ENCODE measurements at regions not wholly inside any gene's neighbourhood (a gene's known extent, or its start where the extent isn't known, plus 50 kb on each side); places are given as distances from the start of the nearest gene placed in this dataset.

DNA sequence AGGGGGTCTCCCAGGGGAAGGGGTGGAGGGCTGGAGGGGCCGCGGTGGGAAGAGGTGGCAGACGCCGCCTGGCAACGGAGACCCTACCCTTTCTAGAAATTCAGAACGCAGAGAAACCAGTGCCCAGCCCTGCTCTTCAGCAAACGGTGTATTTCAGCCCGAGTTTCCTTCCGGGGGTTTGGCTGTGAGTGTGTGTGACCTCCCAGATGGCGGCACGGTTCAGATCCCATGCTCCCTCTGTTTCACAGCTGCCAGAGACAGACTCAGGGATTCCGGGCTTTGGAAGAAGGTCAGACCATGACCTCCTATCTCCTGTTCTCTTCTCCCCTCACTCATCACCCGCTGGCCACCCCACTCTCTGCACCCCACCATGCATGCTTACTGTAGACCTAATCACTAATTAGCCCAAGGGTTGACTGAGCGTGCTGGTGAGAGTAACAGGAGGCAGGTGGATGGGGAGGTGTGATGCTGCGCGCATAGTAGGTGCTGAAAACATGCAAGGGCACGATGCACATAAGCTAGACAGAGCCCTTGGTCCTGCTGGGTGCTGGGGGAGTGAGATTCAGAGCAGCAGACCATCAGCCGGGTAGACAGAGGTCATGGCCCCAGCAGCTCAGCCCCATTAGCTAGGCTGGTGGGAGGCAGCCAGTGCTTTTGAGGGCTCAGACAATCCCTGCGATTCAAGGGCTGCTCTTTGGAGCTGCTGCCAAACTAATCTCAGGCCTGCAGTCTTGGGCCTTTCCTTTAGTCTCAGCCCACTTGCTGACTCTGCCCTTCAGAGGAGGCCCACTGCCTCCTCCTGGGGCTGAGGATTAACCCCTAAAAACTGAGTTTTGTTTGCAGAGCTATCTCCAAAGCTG is 256.5 kb upstream of the CADM1 start:
- TF ChIP-seq BACH2 (CRISPR knock-in tag; IDR thresholded peaks at IDR 0.05; ENCODE audit: borderline replicate concordance) (no peak), ZNF565 (CRISPR knock-in tag; conservative IDR thresholded peaks at IDR 0.05; ENCODE audit: low read depth) (no peak), RARB (CRISPR knock-in tag; IDR thresholded peaks at IDR 0.05) (no peak), PPARA (CRISPR knock-in tag; IDR thresholded peaks at IDR 0.05; ENCODE audit: borderline replicate concordance) (no peak), TSHZ2 (CRISPR knock-in tag; IDR thresholded peaks at IDR 0.05) (no peak), ZNF70 (CRISPR knock-in tag; IDR thresholded peaks at IDR 0.05) (no peak), ESRRG (CRISPR knock-in tag; IDR thresholded peaks at IDR 0.05) (no peak), SNAI2 (CRISPR knock-in tag; IDR thresholded peaks at IDR 0.05) (no peak), OSR1 (CRISPR knock-in tag; IDR thresholded peaks at IDR 0.05) (no peak)
- TF ChIP-seq, protein P1, sequence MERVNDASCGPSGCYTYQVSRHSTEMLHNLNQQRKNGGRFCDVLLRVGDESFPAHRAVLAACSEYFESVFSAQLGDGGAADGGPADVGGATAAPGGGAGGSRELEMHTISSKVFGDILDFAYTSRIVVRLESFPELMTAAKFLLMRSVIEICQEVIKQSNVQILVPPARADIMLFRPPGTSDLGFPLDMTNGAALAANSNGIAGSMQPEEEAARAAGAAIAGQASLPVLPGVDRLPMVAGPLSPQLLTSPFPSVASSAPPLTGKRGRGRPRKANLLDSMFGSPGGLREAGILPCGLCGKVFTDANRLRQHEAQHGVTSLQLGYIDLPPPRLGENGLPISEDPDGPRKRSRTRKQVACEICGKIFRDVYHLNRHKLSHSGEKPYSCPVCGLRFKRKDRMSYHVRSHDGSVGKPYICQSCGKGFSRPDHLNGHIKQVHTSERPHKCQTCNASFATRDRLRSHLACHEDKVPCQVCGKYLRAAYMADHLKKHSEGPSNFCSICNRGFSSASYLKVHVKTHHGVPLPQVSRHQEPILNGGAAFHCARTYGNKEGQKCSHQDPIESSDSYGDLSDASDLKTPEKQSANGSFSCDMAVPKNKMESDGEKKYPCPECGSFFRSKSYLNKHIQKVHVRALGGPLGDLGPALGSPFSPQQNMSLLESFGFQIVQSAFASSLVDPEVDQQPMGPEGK (CRISPR knock-in tag; IDR thresholded peaks at IDR 0.05; ENCODE audit: borderline replicate concordance): no peak
- TF ChIP-seq, protein P2, sequence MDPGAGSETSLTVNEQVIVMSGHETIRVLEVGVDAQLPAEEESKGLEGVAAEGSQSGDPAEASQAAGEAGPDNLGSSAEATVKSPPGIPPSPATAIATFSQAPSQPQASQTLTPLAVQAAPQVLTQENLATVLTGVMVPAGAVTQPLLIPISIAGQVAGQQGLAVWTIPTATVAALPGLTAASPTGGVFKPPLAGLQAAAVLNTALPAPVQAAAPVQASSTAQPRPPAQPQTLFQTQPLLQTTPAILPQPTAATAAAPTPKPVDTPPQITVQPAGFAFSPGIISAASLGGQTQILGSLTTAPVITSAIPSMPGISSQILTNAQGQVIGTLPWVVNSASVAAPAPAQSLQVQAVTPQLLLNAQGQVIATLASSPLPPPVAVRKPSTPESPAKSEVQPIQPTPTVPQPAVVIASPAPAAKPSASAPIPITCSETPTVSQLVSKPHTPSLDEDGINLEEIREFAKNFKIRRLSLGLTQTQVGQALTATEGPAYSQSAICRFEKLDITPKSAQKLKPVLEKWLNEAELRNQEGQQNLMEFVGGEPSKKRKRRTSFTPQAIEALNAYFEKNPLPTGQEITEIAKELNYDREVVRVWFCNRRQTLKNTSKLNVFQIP (CRISPR knock-in tag; IDR thresholded peaks at IDR 0.05; ENCODE audit: borderline replicate concordance, low read depth): no peak
- no peak for ATAC-seq

DNA sequence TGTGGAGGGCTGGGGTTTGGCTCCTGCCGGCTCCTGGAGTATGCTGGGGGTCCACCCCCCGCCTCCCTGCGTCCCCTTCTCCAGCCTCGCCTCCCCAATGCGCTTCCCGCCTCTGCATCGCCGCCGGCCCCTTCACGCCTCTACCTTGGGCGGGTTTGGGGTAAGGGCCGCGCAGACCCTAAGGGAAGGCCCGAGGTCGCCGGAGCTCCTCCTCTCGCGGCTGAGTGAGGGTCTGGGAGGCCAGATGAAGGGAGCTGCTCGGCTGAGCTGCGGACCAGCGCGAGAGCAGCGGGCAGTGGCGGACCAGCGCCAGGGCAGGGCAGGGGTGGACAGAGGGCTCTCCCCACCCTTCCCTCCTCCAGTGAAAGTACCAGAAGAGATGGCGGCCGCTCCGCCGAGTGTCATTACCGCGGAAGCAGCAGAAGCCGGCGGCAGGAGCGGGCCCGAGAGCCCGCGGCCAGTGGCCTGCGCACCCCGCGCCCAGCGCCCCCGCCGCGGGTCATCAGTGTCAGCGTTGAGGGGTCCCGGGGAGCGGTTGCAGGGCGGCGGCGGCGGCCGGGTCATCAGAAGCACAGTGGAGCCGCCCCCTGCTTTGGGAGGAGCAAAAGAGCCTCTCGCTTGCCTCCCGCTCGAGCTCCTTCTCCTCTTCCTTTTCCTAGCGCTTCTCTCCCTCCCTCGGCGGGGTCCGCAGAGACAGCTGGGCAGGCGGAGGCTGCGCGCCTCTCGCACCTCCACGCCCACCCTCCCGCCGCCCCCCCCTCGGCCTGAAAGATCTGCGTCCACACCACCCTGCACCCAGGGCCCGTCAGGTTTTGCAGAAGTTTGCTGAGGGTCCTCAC is 255.6 kb upstream of the CADM1 start:
- no peak for TF ChIP-seq ESRRG (CRISPR knock-in tag; IDR thresholded peaks at IDR 0.05)
- no peak for TF ChIP-seq ZNF565 (CRISPR knock-in tag; conservative IDR thresholded peaks at IDR 0.05; ENCODE audit: low read depth)
- TF ChIP-seq ZC3H10 (CRISPR knock-in tag; IDR thresholded peaks at IDR 0.05): no peak
- no peak for TF ChIP-seq ARNTL (CRISPR knock-in tag; IDR thresholded peaks at IDR 0.05; ENCODE audit: borderline replicate concordance, low read depth)
- TF ChIP-seq CSDC2 (CRISPR knock-in tag; IDR thresholded peaks at IDR 0.05): no peak
- TF ChIP-seq, protein P1 (CRISPR knock-in tag; IDR thresholded peaks at IDR 0.05; ENCODE audit: borderline replicate concordance): no peak
- TF ChIP-seq SNAI2 (CRISPR knock-in tag; IDR thresholded peaks at IDR 0.05): no peak
- no peak for TF ChIP-seq ISL1 (CRISPR knock-in tag; IDR thresholded peaks at IDR 0.05)
- TF ChIP-seq, protein P2 (CRISPR knock-in tag; IDR thresholded peaks at IDR 0.05; ENCODE audit: borderline replicate concordance, low read depth): no peak
- no peak for TF ChIP-seq GLIS3 (CRISPR knock-in tag; IDR thresholded peaks at IDR 0.05)
- no peak for TF ChIP-seq TOX (CRISPR knock-in tag; IDR thresholded peaks at IDR 0.05; ENCODE audit: borderline replicate concordance)
- TF ChIP-seq ZNF70 (CRISPR knock-in tag; IDR thresholded peaks at IDR 0.05): no peak
- TF ChIP-seq PPARA (CRISPR knock-in tag; IDR thresholded peaks at IDR 0.05; ENCODE audit: borderline replicate concordance): no peak
- ATAC-seq: no peak
